Panc1 (cell line): ENCODE measurements at regions not wholly inside any gene's neighbourhood (a gene's known extent, or its start where the extent isn't known, plus 50 kb on each side); places are given as distances from the start of the nearest gene placed in this dataset.

ENCODE experiments used
- CTCF ChIP-seq: fragments of 450-650 bp; IDR thresholded peaks from 2 replicates; pipeline ENCODE4 v1.5.1; 2017; ENCODE audit warnings: mild to moderate bottlenecking
- POLR2AphosphoS5 ChIP-seq: IDR thresholded peaks from 2 replicates; pipeline ENCODE4 v1.6.1; 2012; ENCODE audit warnings: mild to moderate bottlenecking, low read depth, low read length, moderate library complexity
- REST ChIP-seq, 2 experiments: IDR thresholded peaks; 2 replicates each; pipeline ENCODE4 v1.6.1; 2011 to 2012; ENCODE audit warnings: low read depth in 2 of 2, control low read depth in 1 of 2, low read length in 1 of 2, mild to moderate bottlenecking in 1 of 2, moderate library complexity in 1 of 2; ENCODE audit not compliant: insufficient read depth in 1 of 2
- TCF7L2 ChIP-seq: IDR thresholded peaks from 2 replicates; pipeline ENCODE4 v1.6.1; 2011; ENCODE audit warnings: mild to moderate bottlenecking, low read depth, low read length, inconsistent platforms

- no peak for TF ChIP-seq REST (IDR thresholded peaks at IDR 0.05; ENCODE audit: insufficient read depth in 1 of 2, low read depth in 2 of 2, low read length in 1 of 2)
- no peak for TF ChIP-seq POLR2AphosphoS5
- TF ChIP-seq CTCF = no peak
- TF ChIP-seq TCF7L2 = no peak
Measured at GRCh38 chr1:58038574-58038973, 508.0 kb downstream of the OMA1 start.
